ENCODE measurements at regions not wholly inside any gene's neighbourhood (a gene's known extent, or its start where the extent isn't known, plus 50 kb on each side); places are given as distances from the start of the nearest gene placed in this dataset.

DNA sequence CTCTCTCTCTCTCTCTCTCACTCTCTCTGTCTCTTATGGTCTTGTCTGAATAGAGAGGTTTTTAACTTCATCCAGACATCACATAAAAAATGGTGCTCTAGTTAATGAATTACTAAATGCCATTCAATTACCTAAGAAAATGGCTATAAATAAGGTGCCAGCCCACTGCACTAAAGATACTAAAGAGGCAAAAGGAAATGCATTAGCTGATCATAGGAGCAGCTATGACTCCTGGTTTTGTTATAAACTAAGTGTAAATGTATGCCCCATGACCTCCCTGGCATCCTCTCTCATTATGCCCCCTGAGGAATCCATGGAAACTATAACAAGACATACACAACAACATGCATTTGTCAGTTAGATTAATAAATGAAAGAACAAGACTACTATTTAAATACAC is 57.5 kb upstream of the PDC start:
- TF ChIP-seq POLR2AphosphoS5 (IDR thresholded peaks at IDR 0.05; ENCODE audit: borderline replicate concordance, low read depth, low read length) = no peak
- TF ChIP-seq EZH2 (IDR thresholded peaks at IDR 0.05) = no peak
